Activated CD8-positive, alpha-beta memory T cell treated with anti-CD3 and anti-CD28 coated beads for 24 hours (primary cell): ENCODE measurements at regions not wholly inside any gene's neighbourhood (a gene's known extent, or its start where the extent isn't known, plus 50 kb on each side); places are given as distances from the start of the nearest gene placed in this dataset.

Source experiments
- DNase-seq: peaks from one replicate; pipeline ENCODE4 v3.0.0-alpha.2; 2020

GRCh38 chr13:106906426-106906996, 338.6 kb upstream of the ARGLU1 start:
- DNase-seq, result no peak

- no peak for DNase-seq
Observed at GRCh38 chr13:106905380-106906162, 337.6 kb upstream of the ARGLU1 start.

- no peak for DNase-seq
Observed at GRCh38 chr13:106899442-106899841, 331.5 kb upstream of the ARGLU1 start.

GRCh38 chr13:106898231-106898630, 330.3 kb upstream of the ARGLU1 start:
- no peak for DNase-seq

- no peak for DNase-seq
Observed at GRCh38 chr13:106888148-106888547, 320.2 kb upstream of the ARGLU1 start.

- DNase-seq, result no peak
Observed at GRCh38 chr13:106887686-106888085, 319.7 kb upstream of the ARGLU1 start.

- no peak for DNase-seq
Observed at GRCh38 chr13:106883976-106884375, 316.0 kb upstream of the ARGLU1 start.

GRCh38 chr13:106882246-106882645, 314.3 kb upstream of the ARGLU1 start:
- no peak for DNase-seq

- no peak for DNase-seq
Observed at GRCh38 chr13:106879806-106880205, 311.9 kb upstream of the ARGLU1 start.

GRCh38 chr13:106874323-106874722, 306.4 kb upstream of the ARGLU1 start:
- DNase-seq, result no peak

GRCh38 chr13:106873810-106874209, 305.9 kb upstream of the ARGLU1 start:
- DNase-seq, result no peak

GRCh38 chr13:106867249-106867648, 299.3 kb upstream of the ARGLU1 start:
- DNase-seq, result no peak

GRCh38 chr13:106865716-106866440, 297.9 kb upstream of the ARGLU1 start:
- no peak for DNase-seq

GRCh38 chr13:106859533-106859904, 291.6 kb upstream of the ARGLU1 start:
- DNase-seq, result no peak

GRCh38 chr13:106858903-106859532, 291.1 kb upstream of the ARGLU1 start:
- DNase-seq, result no peak

- no peak for DNase-seq
Observed at GRCh38 chr13:106852436-106852835, 284.5 kb upstream of the ARGLU1 start.

- DNase-seq, result no peak
Observed at GRCh38 chr13:106850973-106851650, 283.2 kb upstream of the ARGLU1 start.

- DNase-seq, result no peak
Observed at GRCh38 chr13:106846571-106847448, 278.9 kb upstream of the ARGLU1 start.

GRCh38 chr13:106836186-106836802, 268.4 kb upstream of the ARGLU1 start:
- DNase-seq, result no peak

- no peak for DNase-seq
Observed at GRCh38 chr13:106835477-106835876, 267.5 kb upstream of the ARGLU1 start.

GRCh38 chr13:106821979-106822378, 254.0 kb upstream of the ARGLU1 start:
- DNase-seq, result no peak
